ENCODE measurements at regions not wholly inside any gene's neighbourhood (a gene's known extent, or its start where the extent isn't known, plus 50 kb on each side); places are given as distances from the start of the nearest gene placed in this dataset.
"Not testable (repeated sequence)": the region's sequence is repeated elsewhere in the genome, so short reads cannot be mapped to it uniquely, and the experiment has no call there.

GRCh38 chr7:89602984-89603383, 551.3 kb upstream of the STEAP1 start:
- no peaks in the 10 kb centered on the region for H3K27me3 Mint-ChIP-seq (ENCODE audit: unreplicated experiment)
- peaks cover 22% of the 10 kb centered on the region for H3K9me3 Mint-ChIP-seq (ENCODE audit: unreplicated experiment)
- TF ChIP-seq CTCF (IDR thresholded peaks at IDR 0.05) = no peak

GRCh38 chr7:89605362-89605761, 548.9 kb upstream of the STEAP1 start:
- TF ChIP-seq CTCF (IDR thresholded peaks at IDR 0.05) = no peak
- H3K4me1 Mint-ChIP-seq (ENCODE audit: unreplicated experiment) = no peaks in the 10 kb centered on the region
- peaks cover 18% of the 10 kb centered on the region for H3K9me3 Mint-ChIP-seq (ENCODE audit: unreplicated experiment)
- H3K36me3 Mint-ChIP-seq (ENCODE audit: unreplicated experiment) = no peaks in the 10 kb centered on the region
- no peak overlapping the region for H3K27ac Mint-ChIP-seq (ENCODE audit: unreplicated experiment)
- H3K4me3 Mint-ChIP-seq (ENCODE audit: unreplicated experiment) = no peak overlapping the region
- H3K27me3 Mint-ChIP-seq (ENCODE audit: unreplicated experiment) = no peaks in the 10 kb centered on the region
- DNase-seq (ENCODE audit: extremely low spot score, unreplicated experiment) = no peak

More at GRCh38 chr7:89602984-89603383, 551.3 kb upstream of the STEAP1 start:
- Mint-ChIP-seq H3K36me3 (ENCODE audit: unreplicated experiment) (no peaks in the 10 kb centered on the region), H3K4me1 (ENCODE audit: unreplicated experiment) (no peaks in the 10 kb centered on the region), H3K27ac (ENCODE audit: unreplicated experiment) (no peak overlapping the region), H3K4me3 (ENCODE audit: unreplicated experiment) (no peak overlapping the region)
- DNase-seq (ENCODE audit: extremely low spot score, unreplicated experiment) = no peak

- TF ChIP-seq CTCF (IDR thresholded peaks at IDR 0.05) = no peak
- no peaks in the 10 kb centered on the region for H3K27me3 Mint-ChIP-seq (ENCODE audit: unreplicated experiment)
- H3K9me3 Mint-ChIP-seq (ENCODE audit: unreplicated experiment) = peaks cover 10% of the 10 kb centered on the region
- no peak overlapping the region for H3K27ac Mint-ChIP-seq (ENCODE audit: unreplicated experiment)
- no peak for DNase-seq (ENCODE audit: extremely low spot score, unreplicated experiment)
- no peaks in the 10 kb centered on the region for H3K4me1 Mint-ChIP-seq (ENCODE audit: unreplicated experiment)
- no peak overlapping the region for H3K4me3 Mint-ChIP-seq (ENCODE audit: unreplicated experiment)
- H3K36me3 Mint-ChIP-seq (ENCODE audit: unreplicated experiment) = no peaks in the 10 kb centered on the region
Measured at GRCh38 chr7:89606511-89606910, 547.8 kb upstream of the STEAP1 start.

GRCh38 chr7:89607792-89608191, 546.5 kb upstream of the STEAP1 start:
- no peak for TF ChIP-seq CTCF (IDR thresholded peaks at IDR 0.05)
- no peaks in the 10 kb centered on the region for H3K27me3 Mint-ChIP-seq (ENCODE audit: unreplicated experiment)
- no peak overlapping the region for H3K27ac Mint-ChIP-seq (ENCODE audit: unreplicated experiment)
- H3K4me1 Mint-ChIP-seq (ENCODE audit: unreplicated experiment) = no peaks in the 10 kb centered on the region
- peaks cover 3% of the 10 kb centered on the region for H3K9me3 Mint-ChIP-seq (ENCODE audit: unreplicated experiment)
- no peak for DNase-seq (ENCODE audit: extremely low spot score, unreplicated experiment)
- H3K4me3 Mint-ChIP-seq (ENCODE audit: unreplicated experiment) = no peak overlapping the region
- H3K36me3 Mint-ChIP-seq (ENCODE audit: unreplicated experiment) = no peaks in the 10 kb centered on the region

GRCh38 chr7:89616829-89617228, 537.4 kb upstream of the STEAP1 start:
- H3K4me1 Mint-ChIP-seq (ENCODE audit: unreplicated experiment); H3K36me3 Mint-ChIP-seq (ENCODE audit: unreplicated experiment); H3K9me3 Mint-ChIP-seq (ENCODE audit: unreplicated experiment); H3K27me3 Mint-ChIP-seq (ENCODE audit: unreplicated experiment); H3K4me3 Mint-ChIP-seq (ENCODE audit: unreplicated experiment); DNase-seq (ENCODE audit: extremely low spot score, unreplicated experiment); H3K27ac Mint-ChIP-seq (ENCODE audit: unreplicated experiment): not testable (repeated sequence)

GRCh38 chr7:89618274-89618673, 536.0 kb upstream of the STEAP1 start:
- H3K36me3 Mint-ChIP-seq (ENCODE audit: unreplicated experiment) = no peaks in the 10 kb centered on the region
- no peak overlapping the region for H3K27ac Mint-ChIP-seq (ENCODE audit: unreplicated experiment)
- H3K9me3 Mint-ChIP-seq (ENCODE audit: unreplicated experiment) = no peaks in the 10 kb centered on the region
- no peak overlapping the region for H3K4me3 Mint-ChIP-seq (ENCODE audit: unreplicated experiment)
- no peaks in the 10 kb centered on the region for H3K27me3 Mint-ChIP-seq (ENCODE audit: unreplicated experiment)
- TF ChIP-seq CTCF (IDR thresholded peaks at IDR 0.05) = no peak
- no peaks in the 10 kb centered on the region for H3K4me1 Mint-ChIP-seq (ENCODE audit: unreplicated experiment)
- no peak for DNase-seq (ENCODE audit: extremely low spot score, unreplicated experiment)

Data from osteocyte (in vitro differentiated cells).